Urinary bladder (tissue), 3 donors: ENCODE measurements at regions not wholly inside any gene's neighbourhood (a gene's known extent, or its start where the extent isn't known, plus 50 kb on each side); places are given as distances from the start of the nearest gene placed in this dataset.
"Not testable (repeated sequence)": the region's sequence is repeated elsewhere in the genome, so short reads cannot be mapped to it uniquely, and the experiment has no call there.

Source experiments
- DNase-seq: peaks from one replicate; pipeline ENCODE4 v3.0.0-alpha.2; 2015; ENCODE audit errors: extremely low spot score
- H3K27ac ChIP-seq: one replicate; pipeline ENCODE4 v1.5.1; 2013; ENCODE audit warnings: low read depth, mild to moderate bottlenecking, moderate library complexity
- H3K36me3 ChIP-seq: one replicate; pipeline ENCODE4 v1.6.1; 2013; ENCODE audit warnings: mild to moderate bottlenecking, moderate library complexity; ENCODE audit not compliant: insufficient read depth
- H3K4me1 ChIP-seq: one replicate; pipeline ENCODE4 v1.6.1; 2013; ENCODE audit warnings: mild to moderate bottlenecking, moderate library complexity; ENCODE audit not compliant: insufficient read depth
- H3K4me3 ChIP-seq: one replicate; pipeline ENCODE4 v1.5.1; 2013; ENCODE audit warnings: low read depth, low read length
- WGBS: extraction: QIAGEN DNeasy Blood & Tissue Kit; methylation state at CpG from one replicate; pipeline ENCODE4 v1.1.7; 2013; 5-methylcytosine and 5-hydroxymethylcytosine counted together
- donor health status: healthy with polysubstance abuse.
- donor health status: healthy.

- no peaks in the 10 kb centered on the region for H3K36me3 ChIP-seq
- H3K4me1 ChIP-seq, result no peaks in the 10 kb centered on the region
- H3K4me3 ChIP-seq, result no peak overlapping the region
- DNase-seq, result no peak
- no peak overlapping the region for H3K27ac ChIP-seq
- whole genome bisulfite sequencing, result 90% methylated on average over 2 of the region's 2 CpGs
Observed at GRCh38 chr2:65620026-65620425, 187.6 kb upstream of the SPRED2 start.

GRCh38 chr2:65615602-65616001, 183.2 kb upstream of the SPRED2 start:
- H3K27ac ChIP-seq, result no peak overlapping the region
- H3K36me3 ChIP-seq, result no peaks in the 10 kb centered on the region
- WGBS, result 84% methylated on average over 2 of the region's 2 CpGs
- no peak for DNase-seq
- H3K4me3 ChIP-seq, result no peak overlapping the region
- no peaks in the 10 kb centered on the region for H3K4me1 ChIP-seq

- 94% methylated on average over 3 of the region's 3 CpGs for WGBS
- Histone ChIP-seq H3K4me1 (no peaks in the 10 kb centered on the region), H3K27ac (no peak overlapping the region), H3K4me3 (no peak overlapping the region), H3K36me3 (no peaks in the 10 kb centered on the region)
- DNase-seq, result no peak
Observed at GRCh38 chr2:65613968-65614555, 181.7 kb upstream of the SPRED2 start.

GRCh38 chr2:65611488-65611887, 179.1 kb upstream of the SPRED2 start:
- H3K27ac ChIP-seq, result no peak overlapping the region

GRCh38 chr2:65608916-65609315, 176.5 kb upstream of the SPRED2 start:
- H3K27ac ChIP-seq, result no peak overlapping the region
- 68% methylated on average over 14 of the region's 14 CpGs for WGBS
- H3K4me3 ChIP-seq, result no peak overlapping the region
- no peaks in the 10 kb centered on the region for H3K36me3 ChIP-seq
- H3K4me1 ChIP-seq, result no peaks in the 10 kb centered on the region
- DNase-seq, result no peak

More at GRCh38 chr2:65611488-65611887, 179.1 kb upstream of the SPRED2 start:
- no peak for DNase-seq
- WGBS, result 86% methylated on average over 2 of the region's 2 CpGs
- Histone ChIP-seq H3K36me3 (no peaks in the 10 kb centered on the region), H3K4me1 (no peaks in the 10 kb centered on the region), H3K4me3 (no peak overlapping the region)

- 61% methylated on average over 5 of the region's 5 CpGs for WGBS
- Histone ChIP-seq H3K36me3 (no peaks in the 10 kb centered on the region), H3K4me1 (no peaks in the 10 kb centered on the region), H3K27ac (no peak overlapping the region), H3K4me3 (no peak overlapping the region)
- peak; percentile 77 for DNase-seq
Observed at GRCh38 chr2:65608466-65608865, 176.1 kb upstream of the SPRED2 start.

GRCh38 chr2:65607662-65608305, 175.4 kb upstream of the SPRED2 start:
- no peak for DNase-seq
- Histone ChIP-seq H3K27ac (no peak overlapping the region), H3K4me3 (no peak overlapping the region), H3K36me3 (no peaks in the 10 kb centered on the region), H3K4me1 (no peaks in the 10 kb centered on the region)
- 61% methylated on average over 14 of the region's 14 CpGs for WGBS

- Histone ChIP-seq H3K4me3 (no peak overlapping the region), H3K4me1 (no peaks in the 10 kb centered on the region), H3K36me3 (no peaks in the 10 kb centered on the region), H3K27ac (no peak overlapping the region)
- no peak for DNase-seq
Observed at GRCh38 chr2:65605743-65606058, 173.3 kb upstream of the SPRED2 start.

- 67% methylated on average over 4 of the region's 4 CpGs for WGBS
- no peak overlapping the region for H3K27ac ChIP-seq
- no peak overlapping the region for H3K4me3 ChIP-seq
- H3K36me3 ChIP-seq, result no peaks in the 10 kb centered on the region
- DNase-seq, result no peak
- no peaks in the 10 kb centered on the region for H3K4me1 ChIP-seq
Observed at GRCh38 chr2:65605058-65605742, 172.8 kb upstream of the SPRED2 start.

GRCh38 chr2:65604246-65604645, 171.8 kb upstream of the SPRED2 start:
- Histone ChIP-seq H3K4me1 (no peaks in the 10 kb centered on the region), H3K36me3 (no peaks in the 10 kb centered on the region), H3K4me3 (no peak overlapping the region), H3K27ac (no peak overlapping the region)
- WGBS, result 77% methylated on average over 4 of the region's 4 CpGs
- DNase-seq, result no peak

GRCh38 chr2:65602603-65603235, 170.3 kb upstream of the SPRED2 start:
- Histone ChIP-seq H3K27ac (no peak overlapping the region), H3K4me3 (no peak overlapping the region), H3K36me3 (no peaks in the 10 kb centered on the region), H3K4me1 (no peaks in the 10 kb centered on the region)
- DNase-seq, result no peak
- 40% methylated on average over 4 of the region's 4 CpGs for WGBS

GRCh38 chr2:65600871-65601270, 168.5 kb upstream of the SPRED2 start:
- not testable (repeated sequence) for DNase-seq, H3K36me3 ChIP-seq, H3K4me3 ChIP-seq, H3K4me1 ChIP-seq, H3K27ac ChIP-seq
- WGBS, result 84% methylated on average over 33 of the region's 33 CpGs

- not testable (repeated sequence) for DNase-seq, H3K4me1 ChIP-seq, H3K4me3 ChIP-seq, H3K36me3 ChIP-seq, H3K27ac ChIP-seq
- WGBS, result 89% methylated on average over 17 of the region's 26 CpGs
Observed at GRCh38 chr2:65600351-65600750, 168.0 kb upstream of the SPRED2 start.

- Histone ChIP-seq H3K4me3 (no peak overlapping the region), H3K36me3 (no peaks in the 10 kb centered on the region), H3K4me1 (no peaks in the 10 kb centered on the region), H3K27ac (no peak overlapping the region)
- no peak for DNase-seq
- WGBS, result 90% methylated on average over 5 of the region's 6 CpGs
Observed at GRCh38 chr2:65599693-65600092, 167.3 kb upstream of the SPRED2 start.
